Gastrocnemius medialis (tissue), 4 donors: ENCODE measurements at regions not wholly inside any gene's neighbourhood (a gene's known extent, or its start where the extent isn't known, plus 50 kb on each side); places are given as distances from the start of the nearest gene placed in this dataset.

Source experiments
- ATAC-seq, 2 donors: fragments of 150-250 bp; one replicate each; pipeline ENCODE4 v1.9.1; 2016
- DNase-seq, 2 donors: peaks; one replicate each; pipeline ENCODE4 v3.0.0-alpha.2; 2019
- H3K27ac ChIP-seq, 4 donors: fragments of 200-600 bp; sonication (generic); 1 replicate in 1 of 4; 2 replicates in 3 of 4; pipeline ENCODE4 v1.5.1; 2016 to 2018; ENCODE audit warnings: mild to moderate bottlenecking in 2 of 4, moderate library complexity in 1 of 4
- H3K27me3 ChIP-seq, 3 donors: fragments of 200-600 bp; sonication (generic) in 2 of 3; 1 replicate in 1 of 3; 2 replicates in 2 of 3; pipeline versions ENCODE4 v1.5.1 to v1.6.0; 2016 to 2019; ENCODE audit warnings: mild to moderate bottlenecking in 1 of 3, moderate library complexity in 1 of 3
- H3K36me3 ChIP-seq, 2 donors: fragments of 200-600 bp; sonication (generic) in 1 of 2; one replicate each; pipeline ENCODE4 v1.5.1; 2017 to 2018
- H3K4me1 ChIP-seq, 2 donors: fragments of 200-600 bp; sonication (generic) in 1 of 2; one replicate each; pipeline ENCODE4 v1.5.1; 2016 to 2017; ENCODE audit warnings: mild to moderate bottlenecking in 2 of 2
- H3K4me3 ChIP-seq, 4 donors: fragments of 200-600 bp; sonication (generic) in 3 of 4; 1 replicate in 1 of 4; 2 replicates in 3 of 4; pipeline ENCODE4 v1.5.1; 2016 to 2019; ENCODE audit warnings: mild to moderate bottlenecking in 2 of 4
- H3K9me3 ChIP-seq, 3 donors: fragments of 200-600 bp; sonication (generic) in 2 of 3; 1 replicate in 1 of 3; 2 replicates in 2 of 3; pipeline ENCODE4 v1.5.1; 2016 to 2019
- POLR2A ChIP-seq, 2 donors: fragments of 450-650 bp; IDR thresholded peaks; one replicate each; pipeline ENCODE4 v1.6.1; 2017; ENCODE audit warnings: antibody characterized with exemption in 2 of 2, mild to moderate bottlenecking in 2 of 2, moderate library complexity in 2 of 2
- in situ Hi-C, 4 donors: fragments of 200-750 bp; cut with MboI; loops; one replicate each; pipeline versions ENCODE4 v1.15.0 to v1.8.0; 2017; ENCODE audit warnings: low sequenced_read_pairs in 4 of 4
- intact Hi-C: fragments of 100-400 bp; cut with DNase I; formaldehyde crosslinking; loops from one replicate; pipeline ENCODE4 v1.15.1; 2023; ENCODE audit warnings: low total_unique reads
- TF ChIP-seq, protein P1 (sequence below), 5 experiments: fragments of 450-650 bp in 3 of 5; fragments of 200-600 bp in 2 of 5; sonication (generic) in 2 of 5; IDR thresholded peaks in 4 of 5; conservative IDR thresholded peaks in 1 of 5; 1 replicate in 4 of 5; 2 replicates in 1 of 5; pipeline ENCODE4 v1.5.1; 2016 to 2019; ENCODE audit warnings: antibody characterized with exemption in 5 of 5, mild to moderate bottlenecking in 3 of 5, moderate library complexity in 3 of 5

DNA sequence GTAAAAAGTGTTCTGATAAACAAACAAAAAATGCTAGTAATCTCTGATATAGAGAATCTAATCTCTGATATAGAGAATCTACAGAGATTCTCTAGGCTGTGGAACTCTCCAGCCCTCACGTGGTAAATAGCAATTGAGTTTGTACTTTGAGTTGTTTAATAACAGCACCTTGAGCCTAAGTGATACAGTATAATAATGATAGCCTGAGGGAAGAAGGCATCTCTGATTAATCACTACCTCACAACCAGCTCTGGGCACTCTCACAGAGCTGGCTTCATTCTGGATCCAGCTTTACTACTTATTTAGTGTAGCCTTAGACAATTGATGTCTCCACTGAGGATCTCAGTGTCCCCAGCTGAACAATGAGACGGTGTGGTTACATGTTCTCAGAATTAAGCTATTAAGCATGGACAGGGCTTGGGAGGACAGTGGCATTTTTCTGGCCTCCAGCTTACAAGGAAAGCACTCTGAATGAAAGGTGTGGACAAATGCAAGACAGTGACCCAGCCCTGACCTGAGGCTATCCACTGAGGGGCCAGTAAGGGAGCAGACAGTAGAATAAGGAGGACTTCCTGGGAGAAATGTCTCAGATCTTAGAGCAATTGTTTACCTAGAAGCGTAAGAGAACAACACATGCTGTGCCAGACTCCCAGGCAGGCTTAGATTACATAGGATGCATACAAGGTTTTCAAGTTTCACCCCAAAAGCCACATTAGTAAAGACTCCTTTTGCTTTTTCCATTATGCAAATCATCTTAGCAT is 88.7 kb upstream of the DRD2 start:
- DNase-seq (no peak), ATAC-seq (no peak)
- TF ChIP-seq, protein P1, sequence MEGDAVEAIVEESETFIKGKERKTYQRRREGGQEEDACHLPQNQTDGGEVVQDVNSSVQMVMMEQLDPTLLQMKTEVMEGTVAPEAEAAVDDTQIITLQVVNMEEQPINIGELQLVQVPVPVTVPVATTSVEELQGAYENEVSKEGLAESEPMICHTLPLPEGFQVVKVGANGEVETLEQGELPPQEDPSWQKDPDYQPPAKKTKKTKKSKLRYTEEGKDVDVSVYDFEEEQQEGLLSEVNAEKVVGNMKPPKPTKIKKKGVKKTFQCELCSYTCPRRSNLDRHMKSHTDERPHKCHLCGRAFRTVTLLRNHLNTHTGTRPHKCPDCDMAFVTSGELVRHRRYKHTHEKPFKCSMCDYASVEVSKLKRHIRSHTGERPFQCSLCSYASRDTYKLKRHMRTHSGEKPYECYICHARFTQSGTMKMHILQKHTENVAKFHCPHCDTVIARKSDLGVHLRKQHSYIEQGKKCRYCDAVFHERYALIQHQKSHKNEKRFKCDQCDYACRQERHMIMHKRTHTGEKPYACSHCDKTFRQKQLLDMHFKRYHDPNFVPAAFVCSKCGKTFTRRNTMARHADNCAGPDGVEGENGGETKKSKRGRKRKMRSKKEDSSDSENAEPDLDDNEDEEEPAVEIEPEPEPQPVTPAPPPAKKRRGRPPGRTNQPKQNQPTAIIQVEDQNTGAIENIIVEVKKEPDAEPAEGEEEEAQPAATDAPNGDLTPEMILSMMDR (IDR thresholded peaks at IDR 0.05 in 4 of 5, conservative IDR thresholded peaks at IDR 0.05 in 1 of 5) = no peak
- TF ChIP-seq POLR2A (IDR thresholded peaks at IDR 0.05) = no peak
- Histone ChIP-seq H3K4me1 (peaks cover 0 to 11% of the 10 kb centered on the region in 2 donors), H3K36me3 (no peaks in the 10 kb centered on the region), H3K9me3 (no peaks in the 10 kb centered on the region), H3K27me3 (no peaks in the 10 kb centered on the region), H3K4me3 (no peak overlapping the region), H3K27ac (no peak overlapping the region)
- intact Hi-C loops (no loop called here), in situ Hi-C loops (no loop called here)

DNA sequence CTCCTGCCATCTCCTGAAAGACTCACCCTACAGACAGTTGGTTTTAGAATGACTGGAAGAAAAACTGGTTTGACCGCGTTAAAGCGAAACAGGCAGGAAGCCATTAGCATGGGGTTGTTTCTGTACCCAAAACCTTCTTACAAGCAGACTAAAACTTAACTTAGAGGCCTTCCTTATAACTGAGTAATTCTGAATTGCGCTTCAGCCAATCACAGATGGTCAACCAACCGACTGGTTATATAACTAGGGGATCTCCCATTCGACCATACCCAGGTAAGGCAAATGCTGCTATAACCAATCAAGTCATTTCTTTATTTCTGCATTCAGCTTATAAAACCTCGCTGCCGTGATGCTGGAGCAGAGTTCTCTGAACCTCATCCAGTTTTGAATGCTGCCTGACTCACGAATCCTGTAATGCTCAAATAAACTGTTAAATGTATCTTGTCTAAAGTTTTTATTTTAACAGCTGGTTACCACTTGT is 87.8 kb upstream of the DRD2 start:
- Histone ChIP-seq H3K9me3 (no peaks in the 10 kb centered on the region), H3K36me3 (no peaks in the 10 kb centered on the region), H3K27me3 (no peaks in the 10 kb centered on the region), H3K27ac (no peak overlapping the region), H3K4me1 (peaks cover 0 to 11% of the 10 kb centered on the region in 2 donors), H3K4me3 (no peak overlapping the region)
- in situ Hi-C loops = no loop called here
- ATAC-seq (no peak), DNase-seq (no peak)
- TF ChIP-seq, protein P1 (IDR thresholded peaks at IDR 0.05 in 4 of 5, conservative IDR thresholded peaks at IDR 0.05 in 1 of 5) = no peak
- no peak for TF ChIP-seq POLR2A (IDR thresholded peaks at IDR 0.05)
- intact Hi-C loops = no loop called here

DNA sequence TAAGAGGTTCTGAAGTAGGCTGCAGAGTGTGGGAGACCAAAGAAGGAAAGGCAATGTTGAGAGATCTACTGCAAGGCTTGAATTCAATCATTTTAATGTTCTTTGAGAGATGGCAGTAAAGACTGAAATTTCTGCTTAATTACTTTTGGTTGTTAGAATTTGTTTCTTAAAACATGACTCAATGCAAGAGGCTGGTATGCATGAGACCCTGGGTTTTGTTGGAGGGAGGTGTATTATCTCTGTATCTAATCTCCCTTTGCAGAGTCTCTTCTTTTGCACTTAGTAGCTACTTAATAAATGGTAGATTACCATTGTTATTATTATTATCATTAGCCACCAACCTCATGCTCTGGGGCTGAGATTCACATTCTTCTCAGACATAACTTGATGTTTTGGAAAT is 87.4 kb upstream of the DRD2 start:
- ATAC-seq (no peak), DNase-seq (no peak)
- Histone ChIP-seq H3K9me3 (no peaks in the 10 kb centered on the region), H3K4me3 (no peak overlapping the region), H3K36me3 (no peaks in the 10 kb centered on the region), H3K4me1 (peaks cover 0 to 11% of the 10 kb centered on the region in 2 donors), H3K27ac (no peak overlapping the region), H3K27me3 (no peaks in the 10 kb centered on the region)
- intact Hi-C loops (no loop called here), in situ Hi-C loops (no loop called here)
- TF ChIP-seq, protein P1 (IDR thresholded peaks at IDR 0.05 in 4 of 5, conservative IDR thresholded peaks at IDR 0.05 in 1 of 5) = no peak
- no peak for TF ChIP-seq POLR2A (IDR thresholded peaks at IDR 0.05)

DNA sequence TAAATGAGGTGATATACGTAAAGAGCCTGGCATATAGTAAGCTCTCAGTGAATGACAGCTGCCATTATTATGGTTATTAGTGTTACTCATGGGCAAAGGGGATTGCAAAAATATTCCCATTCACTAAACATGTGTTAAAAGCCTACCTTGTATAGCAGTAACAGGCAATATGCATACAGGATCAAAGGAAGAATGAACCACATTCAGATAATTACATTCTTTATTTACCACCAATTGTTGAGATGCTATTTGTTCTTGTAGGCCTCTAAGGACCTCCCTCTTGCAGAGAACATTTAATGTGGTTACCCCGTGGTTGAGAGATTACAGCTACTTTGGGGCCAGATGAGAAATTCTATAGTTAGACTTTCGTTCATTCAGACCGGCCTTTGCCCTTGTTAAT is 82.7 kb upstream of the DRD2 start:
- TF ChIP-seq, protein P1 (IDR thresholded peaks at IDR 0.05 in 4 of 5, conservative IDR thresholded peaks at IDR 0.05 in 1 of 5) = no peak
- no peak for TF ChIP-seq POLR2A (IDR thresholded peaks at IDR 0.05)
- in situ Hi-C loops = no loop called here

More for the DNA sequence above, 82.7 kb upstream of the DRD2 start:
- H3K27ac ChIP-seq = no peak overlapping the region
- H3K4me3 ChIP-seq = no peak overlapping the region
- no peak for ATAC-seq
- no peaks in the 10 kb centered on the region for H3K36me3 ChIP-seq
- intact Hi-C loops = no loop called here
- H3K9me3 ChIP-seq = no peaks in the 10 kb centered on the region
- H3K27me3 ChIP-seq = no peaks in the 10 kb centered on the region
- DNase-seq = no peak
- H3K4me1 ChIP-seq = peaks cover 0 to 8% of the 10 kb centered on the region in 2 donors
